NCI-H2171 (cell line): ENCODE measurements at regions not wholly inside any gene's neighbourhood (a gene's known extent, or its start where the extent isn't known, plus 50 kb on each side); places are given as distances from the start of the nearest gene placed in this dataset.

ENCODE experiments used
- DNase-seq: peaks from one replicate; lab custom pipeline; 2025; lab: John Stamatoyannopoulos, UW

- DNase-seq = no peak
Measured at GRCh38 chr13:83941701-83942335, 59.5 kb upstream of the SLITRK1 start.

GRCh38 chr13:83940742-83941141 lies 58.5 kb upstream of the SLITRK1 start:
- DNase-seq = no peak

- no peak for DNase-seq
Measured at GRCh38 chr13:83937579-83937978, 55.3 kb upstream of the SLITRK1 start.

DNA sequence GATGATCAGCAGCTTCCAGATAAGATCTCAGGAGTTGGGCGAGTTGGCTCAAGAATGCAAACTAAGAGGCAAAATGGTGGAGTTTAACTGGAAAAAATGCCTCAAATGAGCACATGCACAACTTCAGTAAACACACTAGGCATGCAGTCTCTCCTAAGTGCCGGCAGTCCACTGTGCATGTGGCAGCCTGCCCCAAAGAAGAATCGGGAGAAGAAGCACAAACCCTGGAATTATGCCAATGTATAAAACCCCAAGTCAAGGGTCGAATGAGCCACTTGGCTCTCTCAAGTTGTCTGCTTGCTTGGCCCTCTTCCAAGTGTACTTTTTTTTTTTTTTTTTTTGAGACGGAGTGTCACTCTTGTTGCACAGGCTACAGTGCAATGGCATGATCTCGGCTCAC lies 53.3 kb upstream of the SLITRK1 start:
- DNase-seq = no peak
